ENCODE measurements at regions not wholly inside any gene's neighbourhood (a gene's known extent, or its start where the extent isn't known, plus 50 kb on each side); places are given as distances from the start of the nearest gene placed in this dataset.

GRCh38 chr15:35654332-35654731 is 108.4 kb upstream of the DPH6 start:
- Mint-ChIP-seq H3K9me3 (peaks cover 6 to 9% of the 10 kb centered on the region in 2 experiments; a peak in 4 of 5 replicates), H3K27me3 (ENCODE audit: low read depth) (no peaks in the 10 kb centered on the region), H3K4me3 (no peak overlapping the region), H3K36me3 (ENCODE audit: insufficient read depth in 1 of 3, low read depth in 3 of 3) (peaks cover 2 to 10% (median 5%) of the 10 kb centered on the region in 3 experiments; a peak in 4 of 7 replicates), H3K4me1 (peaks cover 0 to 3% of the 10 kb centered on the region in 2 experiments; a peak in 1 of 4 replicates), H3K27ac (no peak overlapping the region)
- Histone ChIP-seq H4K8ac (replicated peaks; ENCODE audit: insufficient read length, low read depth, low read length) (no peak overlapping the region), H3K79me1 (ENCODE audit: insufficient read depth, low read depth, low read length, poor library complexity, severe bottlenecking) (no peaks in the 10 kb centered on the region), H2BK5ac (ENCODE audit: insufficient read length, low read length) (no peak overlapping the region), H4K5ac (ENCODE audit: insufficient read length, low read depth, low read length) (no peak overlapping the region), H2BK15ac (ENCODE audit: low read depth, low read length) (no peak overlapping the region), H3K14ac (ENCODE audit: insufficient read depth, low read length) (no peak overlapping the region), H3K4me1 (ENCODE audit: insufficient read depth, low read length) (peaks cover 2% of the 10 kb centered on the region; the same call in 1 of the 2 replicates), H2BK20ac (ENCODE audit: low read depth, low read length, poor library complexity, severe bottlenecking) (no peak overlapping the region), H3K18ac (ENCODE audit: insufficient read length, low read depth, low read length) (no peak overlapping the region), H3K9me3 (ENCODE audit: control insufficient read depth, low read depth, low read length) (no peaks in the 10 kb centered on the region), H3K4ac (ENCODE audit: low read depth, low read length) (no peak overlapping the region), H2BK12ac (ENCODE audit: insufficient read length, low read depth, low read length) (no peak overlapping the region), H3K27ac (ENCODE audit: insufficient read length, low read depth, low read length) (no peak overlapping the region), H2AFZ (ENCODE audit: low read length) (no peak overlapping the region), H3K23me2 (ENCODE audit: insufficient read length, low read depth, low read length, poor library complexity, severe bottlenecking) (no peaks in the 10 kb centered on the region), H3K56ac (ENCODE audit: insufficient read length, low read depth, low read length) (no peak overlapping the region), H3K23ac (ENCODE audit: insufficient read length, low read depth, low read length) (no peak overlapping the region), H3K27me3 (ENCODE audit: insufficient read depth, low read length) (no peaks in the 10 kb centered on the region), H4K91ac (ENCODE audit: insufficient read length, low read depth, low read length) (no peak overlapping the region), H2AK5ac (ENCODE audit: insufficient read length, low read length) (no peak overlapping the region), H3K79me2 (ENCODE audit: insufficient read depth, low read length) (no peaks in the 10 kb centered on the region), H2BK120ac (ENCODE audit: low read depth, low read length, poor library complexity, severe bottlenecking) (no peak overlapping the region), H3K9ac (ENCODE audit: extremely low read depth, insufficient read length, low read length) (no peak overlapping the region), H4K20me1 (ENCODE audit: control insufficient read depth, insufficient read depth, insufficient read length) (no peaks in the 10 kb centered on the region), H3T11ph (ENCODE audit: low read length) (no peak overlapping the region), H3K4me2 (ENCODE audit: insufficient read depth, insufficient read length, low read length) (no peak overlapping the region)
- TF ChIP-seq CTCF (conservative IDR thresholded peaks at IDR 0.05) = no peak
- no peak for DNase-seq
- WGBS (ENCODE audit: extremely low coverage, insufficient read length, low lambda C conversion rate) = no CpG with 5 or more reads among the region's 3 CpGs

Measured in H9 (cell line).